Progenitor cell of endocrine pancreas (in vitro differentiated cells): ENCODE measurements at regions not wholly inside any gene's neighbourhood (a gene's known extent, or its start where the extent isn't known, plus 50 kb on each side); places are given as distances from the start of the nearest gene placed in this dataset.

Source experiments
- DNase-seq: peaks from one replicate; pipeline ENCODE4 v3.0.0; 2021; ENCODE audit warnings: low spot score; ENCODE audit not compliant: unreplicated experiment
- H3K27ac Mint-ChIP-seq: 2 replicates; pipeline ENCODE4 v1.8.0; 2021; ENCODE audit warnings: mild to moderate bottlenecking, moderate library complexity, mixed read lengths
- H3K27me3 Mint-ChIP-seq: 2 replicates; pipeline ENCODE4 v1.8.0; 2021; ENCODE audit warnings: mixed read lengths
- H3K36me3 Mint-ChIP-seq: 2 replicates; pipeline ENCODE4 v1.8.0; 2022; ENCODE audit warnings: mixed read lengths; ENCODE audit not compliant: insufficient read depth
- H3K4me1 Mint-ChIP-seq: 2 replicates; pipeline ENCODE4 v1.8.0; 2021; ENCODE audit warnings: low read depth, mixed read lengths
- H3K4me3 Mint-ChIP-seq: 2 replicates; pipeline ENCODE4 v1.8.0; 2021; ENCODE audit warnings: low read depth, mild to moderate bottlenecking, moderate library complexity, mixed read lengths
- H3K9me3 Mint-ChIP-seq: 2 replicates; pipeline ENCODE4 v1.8.0; 2021; ENCODE audit warnings: low read depth, mixed read lengths
- TF ChIP-seq, protein P1 (sequence below): fragments of 200-600 bp; sonication (generic); IDR thresholded peaks from one replicate; pipeline ENCODE4 v1.5.0; 2021; ENCODE audit warnings: antibody characterized with exemption, mild to moderate bottlenecking; ENCODE audit not compliant: unreplicated experiment

DNA sequence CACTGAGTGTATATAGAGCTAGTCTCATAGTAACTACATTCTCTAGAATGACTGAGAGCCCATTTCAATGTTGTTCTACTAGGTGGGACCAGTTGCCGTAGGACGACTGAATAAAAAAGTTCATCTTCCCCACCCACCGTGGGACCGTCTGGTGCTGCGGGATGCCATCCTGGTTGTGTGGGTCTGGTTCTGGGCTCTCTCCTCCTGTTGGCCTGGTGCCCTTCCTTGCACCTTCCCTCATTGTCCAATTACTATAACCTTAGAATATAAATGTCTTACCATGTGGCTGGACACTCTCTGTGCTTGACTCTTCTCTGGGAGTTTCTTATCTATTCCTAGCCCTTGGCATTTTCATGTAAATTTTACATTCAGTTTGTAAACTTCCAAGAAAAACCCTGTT, 344.4 kb downstream of the TCERG1L start:
- Mint-ChIP-seq H3K4me3 (no peak overlapping the region), H3K4me1 (no peaks in the 10 kb centered on the region)
- TF ChIP-seq, protein P1, sequence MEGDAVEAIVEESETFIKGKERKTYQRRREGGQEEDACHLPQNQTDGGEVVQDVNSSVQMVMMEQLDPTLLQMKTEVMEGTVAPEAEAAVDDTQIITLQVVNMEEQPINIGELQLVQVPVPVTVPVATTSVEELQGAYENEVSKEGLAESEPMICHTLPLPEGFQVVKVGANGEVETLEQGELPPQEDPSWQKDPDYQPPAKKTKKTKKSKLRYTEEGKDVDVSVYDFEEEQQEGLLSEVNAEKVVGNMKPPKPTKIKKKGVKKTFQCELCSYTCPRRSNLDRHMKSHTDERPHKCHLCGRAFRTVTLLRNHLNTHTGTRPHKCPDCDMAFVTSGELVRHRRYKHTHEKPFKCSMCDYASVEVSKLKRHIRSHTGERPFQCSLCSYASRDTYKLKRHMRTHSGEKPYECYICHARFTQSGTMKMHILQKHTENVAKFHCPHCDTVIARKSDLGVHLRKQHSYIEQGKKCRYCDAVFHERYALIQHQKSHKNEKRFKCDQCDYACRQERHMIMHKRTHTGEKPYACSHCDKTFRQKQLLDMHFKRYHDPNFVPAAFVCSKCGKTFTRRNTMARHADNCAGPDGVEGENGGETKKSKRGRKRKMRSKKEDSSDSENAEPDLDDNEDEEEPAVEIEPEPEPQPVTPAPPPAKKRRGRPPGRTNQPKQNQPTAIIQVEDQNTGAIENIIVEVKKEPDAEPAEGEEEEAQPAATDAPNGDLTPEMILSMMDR, result no peak

DNA sequence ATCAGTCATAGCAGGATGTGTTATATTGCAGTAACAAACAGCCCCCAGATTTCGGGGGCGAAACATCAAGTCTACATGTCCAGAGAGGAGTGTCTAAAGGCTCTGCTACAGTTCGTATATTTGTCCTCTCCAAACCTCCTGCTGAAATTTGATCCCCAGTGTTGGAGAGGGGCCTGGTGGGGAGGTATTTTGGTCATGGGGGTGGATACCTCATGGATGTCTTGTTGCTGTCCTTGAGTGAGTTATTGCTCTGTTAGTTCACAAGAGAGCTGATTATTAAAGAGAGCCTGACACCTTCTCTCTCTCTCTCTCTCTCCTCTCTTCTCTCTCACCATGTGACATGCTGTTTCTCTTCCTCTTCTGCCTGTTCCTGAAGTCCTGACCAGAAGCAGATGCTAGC, 343.7 kb downstream of the TCERG1L start:
- no peak for DNase-seq
- no peak overlapping the region for H3K27ac Mint-ChIP-seq
- TF ChIP-seq, protein P1, result no peak
- no peaks in the 10 kb centered on the region for H3K36me3 Mint-ChIP-seq
- H3K4me3 Mint-ChIP-seq, result no peak overlapping the region
- no peaks in the 10 kb centered on the region for H3K9me3 Mint-ChIP-seq
- peaks cover 14% of the 10 kb centered on the region for H3K27me3 Mint-ChIP-seq
- H3K4me1 Mint-ChIP-seq, result no peaks in the 10 kb centered on the region

More for the DNA sequence above, 344.4 kb downstream of the TCERG1L start:
- Mint-ChIP-seq H3K9me3 (no peaks in the 10 kb centered on the region), H3K27ac (no peak overlapping the region), H3K36me3 (no peaks in the 10 kb centered on the region), H3K27me3 (peaks cover 14% of the 10 kb centered on the region)
- no peak for DNase-seq

DNA sequence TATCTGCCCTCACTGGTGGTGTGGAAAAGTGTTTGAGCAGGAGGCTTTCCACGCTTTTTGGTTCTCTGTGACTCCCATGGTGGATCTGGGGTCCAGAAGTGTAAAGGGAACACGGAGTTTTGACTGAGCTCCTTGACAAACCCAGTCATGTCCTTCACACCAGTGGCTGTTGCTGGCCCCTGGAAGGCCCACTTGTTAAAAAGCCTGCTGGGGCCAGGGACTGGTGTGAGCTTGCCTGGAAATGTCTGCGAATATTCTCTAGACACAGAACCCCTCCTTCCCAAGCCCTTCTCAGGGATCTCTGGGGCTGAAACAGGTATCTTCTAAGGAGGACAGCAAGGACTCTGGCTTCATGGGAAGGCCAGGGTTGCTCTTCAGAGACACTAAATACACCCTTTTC, 343.0 kb downstream of the TCERG1L start:
- H3K27me3 Mint-ChIP-seq, result peaks cover 14% of the 10 kb centered on the region
- DNase-seq, result no peak
- H3K4me3 Mint-ChIP-seq, result no peak overlapping the region
- TF ChIP-seq, protein P1, result no peak
- no peak overlapping the region for H3K27ac Mint-ChIP-seq
- no peaks in the 10 kb centered on the region for H3K9me3 Mint-ChIP-seq
- no peaks in the 10 kb centered on the region for H3K36me3 Mint-ChIP-seq
- H3K4me1 Mint-ChIP-seq, result no peaks in the 10 kb centered on the region

DNA sequence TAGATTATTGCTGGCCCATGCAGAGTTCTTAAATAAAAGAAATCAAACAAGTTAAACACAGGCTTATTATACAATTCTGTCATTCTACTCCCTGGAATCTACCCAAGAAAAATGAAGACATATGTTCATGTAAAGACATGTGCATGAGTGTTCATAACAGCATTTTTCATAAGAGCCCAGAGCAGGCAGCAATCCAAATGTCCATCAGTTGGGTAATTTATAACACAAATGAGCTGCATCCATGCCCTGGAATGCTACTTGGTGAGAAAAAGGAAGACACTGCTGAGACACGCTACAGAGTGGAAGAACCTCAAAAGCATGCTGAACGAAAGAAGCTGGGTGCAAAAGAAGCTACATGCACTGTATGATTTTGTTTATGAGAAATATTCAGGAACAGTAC, 342.6 kb downstream of the TCERG1L start:
- Mint-ChIP-seq H3K27ac (no peak overlapping the region), H3K4me1 (no peaks in the 10 kb centered on the region), H3K27me3 (peaks cover 14% of the 10 kb centered on the region), H3K9me3 (no peaks in the 10 kb centered on the region), H3K4me3 (no peak overlapping the region), H3K36me3 (no peaks in the 10 kb centered on the region)
- TF ChIP-seq, protein P1, result no peak
- DNase-seq, result no peak

DNA sequence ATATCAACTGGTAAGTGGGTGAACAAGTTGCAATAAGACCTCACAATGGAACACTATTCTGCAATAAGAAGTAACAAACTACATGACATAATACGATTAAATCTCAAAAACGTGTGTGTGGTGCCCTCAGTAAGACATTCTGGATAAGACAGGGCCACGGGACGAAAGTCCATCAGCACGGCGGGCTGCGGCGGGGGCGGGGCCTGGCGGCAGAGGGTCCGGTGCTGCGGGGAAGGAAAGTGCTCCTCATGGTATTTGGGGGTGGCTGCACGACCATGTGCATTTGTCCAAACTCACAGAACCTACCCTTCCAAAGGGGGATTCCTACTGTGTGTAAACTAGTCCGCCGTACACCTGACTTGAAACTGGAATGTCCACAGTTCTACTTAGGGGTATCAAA, 341.8 kb downstream of the TCERG1L start:
- no peaks in the 10 kb centered on the region for H3K9me3 Mint-ChIP-seq
- H3K27me3 Mint-ChIP-seq, result peaks cover 14% of the 10 kb centered on the region
- no peak overlapping the region for H3K4me3 Mint-ChIP-seq
- no peaks in the 10 kb centered on the region for H3K4me1 Mint-ChIP-seq
- H3K27ac Mint-ChIP-seq, result no peak overlapping the region
- TF ChIP-seq, protein P1, result no peak
- H3K36me3 Mint-ChIP-seq, result no peaks in the 10 kb centered on the region
- DNase-seq, result no peak
